Pancreas (tissue), 10 donors: ENCODE measurements at regions not wholly inside any gene's neighbourhood (a gene's known extent, or its start where the extent isn't known, plus 50 kb on each side); places are given as distances from the start of the nearest gene placed in this dataset.
A peak's percentile ranks its signal among the peaks of the same experiment; 100 is the strongest.

Source experiments
- ATAC-seq, 4 donors: fragments of 200-7000 bp; cut with Tn5 transposase; one replicate each; pipeline versions ENCODE4 v1.8.0 to v1.9.1; 2020; ENCODE audit warnings: mild to moderate bottlenecking in 4 of 4, moderate library complexity in 4 of 4
- DNase-seq, 6 donors: peaks; one replicate each; pipeline ENCODE4 v3.0.0-alpha.2; 2020
- FAIRE-seq: peaks from 2 replicates; lab custom pipeline; 2012; peaks lifted over from hg19 to GRCh38; lab: Jason Lieb, UNC
- H3K27ac ChIP-seq, 4 donors: fragments of 200-600 bp; sonication (generic); 1 replicate in 3 of 4; 2 replicates in 1 of 4; pipeline versions ENCODE4 v1.5.0 to v1.8.0; 2020
- H3K27me3 ChIP-seq, 4 donors: fragments of 200-600 bp; one replicate each; pipeline ENCODE4 v1.8.0; 2021
- H3K36me3 ChIP-seq, 3 donors: fragments of 200-600 bp; sonication (generic) in 1 of 3; one replicate each; pipeline versions ENCODE4 v1.5.0 to v1.8.0; 2020 to 2021
- H3K4me1 ChIP-seq, 3 donors: fragments of 200-600 bp; one replicate each; pipeline ENCODE4 v1.8.0; 2021
- H3K4me3 ChIP-seq, 4 donors: fragments of 200-600 bp; sonication (generic) in 2 of 4; one replicate each; pipeline versions ENCODE4 v1.5.0 to v1.8.0; 2020 to 2021
- H3K9me3 ChIP-seq, 4 donors: fragments of 200-600 bp; one replicate each; pipeline ENCODE4 v1.8.0; 2021
- CTCF ChIP-seq, 4 donors: fragments of 200-600 bp; sonication (generic) in 3 of 4; IDR thresholded peaks; one replicate each; pipeline versions ENCODE4 v1.5.0 to v1.8.0; 2021; ENCODE audit warnings: antibody characterized with exemption in 4 of 4
- WGBS, 2 donors: extraction: QIAGEN DNeasy Blood & Tissue Kit; methylation state at CpG; one replicate each; pipeline ENCODE4 v1.1.7; 2013; 5-methylcytosine and 5-hydroxymethylcytosine counted together
- intact Hi-C, 3 donors: fragments of 100-400 bp; cut with DNase I; formaldehyde crosslinking; loops; one replicate each; pipeline versions ENCODE4 v1.11.1 to v1.14.2; 2022
- donor health status: healthy with polysubstance abuse.
- donor health status: DM: no; HTN: no; CAD: no; lungs with moderate emphysema.
- donor health status: DM: no; HTN: no; CAD: no.
- donor health status: control.
- donor health status: control.
- donor health status: Bipolar disorder and iron deficiency.
- donor health status: DM: yes; HTN: yes; CAD: no.
- donor health status: DM: no; HTN: no; CAD: no.
- donor health status: DM: no; HTN: no; CAD: no.
- donor health status: DM: yes; HTN: yes; CAD: no.

- intact Hi-C loops = no loop called here
- H3K4me3 ChIP-seq = no peak overlapping the region
- no peaks in the 10 kb centered on the region for H3K9me3 ChIP-seq
- no peaks in the 10 kb centered on the region for H3K36me3 ChIP-seq
- no peaks in the 10 kb centered on the region for H3K27me3 ChIP-seq
- H3K27ac ChIP-seq = no peak overlapping the region
- 89 to 90% methylated on average over 4 of the region's 4 CpGs for WGBS, 2 donors
- no peak for ATAC-seq
- DNase-seq = no peak
- peaks cover 7 to 9% (median 9%) of the 10 kb centered on the region in 3 donors for H3K4me1 ChIP-seq
- no peak for TF ChIP-seq CTCF (IDR thresholded peaks at IDR 0.05)
- FAIRE-seq = no peak
Observed at GRCh38 chr5:74109344-74109743, 483.3 kb downstream of the ARHGEF28 start.

- Histone ChIP-seq H3K27me3 (no peaks in the 10 kb centered on the region), H3K36me3 (no peaks in the 10 kb centered on the region), H3K4me3 (no peak overlapping the region), H3K27ac (no peak overlapping the region), H3K9me3 (no peaks in the 10 kb centered on the region), H3K4me1 (peaks cover 7 to 9% (median 9%) of the 10 kb centered on the region in 3 donors)
- intact Hi-C loops = no loop called here
- no peak for TF ChIP-seq CTCF (IDR thresholded peaks at IDR 0.05)
- no peak for DNase-seq
- no peak for FAIRE-seq
- ATAC-seq = no peak
Observed at GRCh38 chr5:74107899-74108298, 481.9 kb downstream of the ARHGEF28 start.

GRCh38 chr5:74105126-74105780 lies 479.3 kb downstream of the ARHGEF28 start:
- H3K27me3 ChIP-seq = no peaks in the 10 kb centered on the region
- no peak overlapping the region for H3K4me3 ChIP-seq
- TF ChIP-seq CTCF (IDR thresholded peaks at IDR 0.05) = no peak
- FAIRE-seq (no peak), ATAC-seq (peak; percentile 28 to 56 (median 44)), DNase-seq (peak in 1 of 6 donors; percentile 21)
- H3K9me3 ChIP-seq = no peaks in the 10 kb centered on the region
- peaks cover 7 to 9% (median 9%) of the 10 kb centered on the region in 3 donors for H3K4me1 ChIP-seq
- intact Hi-C loops = no loop called here
- H3K27ac ChIP-seq = no peak overlapping the region
- H3K36me3 ChIP-seq = no peaks in the 10 kb centered on the region
- 16 to 17% methylated on average over 4 of the region's 4 CpGs for WGBS, 2 donors

GRCh38 chr5:74103131-74104023 lies 477.4 kb downstream of the ARHGEF28 start:
- DNase-seq = no peak
- intact Hi-C loops = no loop called here
- Histone ChIP-seq H3K9me3 (no peaks in the 10 kb centered on the region), H3K4me1 (peaks cover 7 to 9% (median 9%) of the 10 kb centered on the region in 3 donors), H3K36me3 (no peaks in the 10 kb centered on the region), H3K4me3 (no peak overlapping the region), H3K27ac (no peak overlapping the region), H3K27me3 (no peaks in the 10 kb centered on the region)
- 91% methylated on average over 15 of the region's 15 CpGs for WGBS, 2 donors
- no peak for FAIRE-seq
- ATAC-seq = peak in 1 of 4 donors; percentile 34
- TF ChIP-seq CTCF (IDR thresholded peaks at IDR 0.05) = no peak
